GM19397 (cell line): ENCODE measurements at regions not wholly inside any gene's neighbourhood (a gene's known extent, or its start where the extent isn't known, plus 50 kb on each side); places are given as distances from the start of the nearest gene placed in this dataset.
"Not testable (repeated sequence)": the region's sequence is repeated elsewhere in the genome, so short reads cannot be mapped to it uniquely, and the experiment has no call there.

Experiments used
- ATAC-seq: cut with Tn5 transposase; IDR thresholded peaks from one replicate; pipeline ENCODE4 v1.9.1; 2021; ENCODE audit warnings: mild to moderate bottlenecking, moderate library complexity; ENCODE audit not compliant: unreplicated experiment

- ATAC-seq, result no peak
Measured at GRCh38 chr13:99074693-99075092, 96.8 kb upstream of the DOCK9 start.

- peak; percentile 80 for ATAC-seq
Measured at GRCh38 chr13:99075268-99076191, 97.7 kb upstream of the DOCK9 start.

GRCh38 chr13:99078017-99078771 lies 100.3 kb upstream of the DOCK9 start:
- no peak for ATAC-seq

GRCh38 chr13:99080131-99080530 lies 102.3 kb upstream of the DOCK9 start:
- ATAC-seq, result no peak

GRCh38 chr13:99083981-99084380 lies 106.1 kb upstream of the DOCK9 start:
- ATAC-seq, result no peak

- ATAC-seq, result no peak
Measured at GRCh38 chr13:99085139-99085807, 107.4 kb upstream of the DOCK9 start.

GRCh38 chr13:99085808-99086266 lies 108.0 kb upstream of the DOCK9 start:
- ATAC-seq, result no peak

- peak; percentile 40 for ATAC-seq
Measured at GRCh38 chr13:99086267-99087097, 108.6 kb upstream of the DOCK9 start.

GRCh38 chr13:99087098-99087953 lies 109.5 kb upstream of the DOCK9 start:
- ATAC-seq, result peak; percentile 88

GRCh38 chr13:99087954-99088491 lies 110.2 kb upstream of the DOCK9 start:
- ATAC-seq, result peak; percentile 23

- no peak for ATAC-seq
Measured at GRCh38 chr13:99093997-99094396, 106.7 kb upstream of the UBAC2 start.

- ATAC-seq, result not testable (repeated sequence)
Measured at GRCh38 chr13:99101831-99102230, 98.8 kb upstream of the UBAC2 start.

- no peak for ATAC-seq
Measured at GRCh38 chr13:99103536-99103935, 97.1 kb upstream of the UBAC2 start.

- ATAC-seq, result no peak
Measured at GRCh38 chr13:99104396-99104795, 96.3 kb upstream of the UBAC2 start.

GRCh38 chr13:99105160-99105559 lies 95.5 kb upstream of the UBAC2 start:
- no peak for ATAC-seq

GRCh38 chr13:99113351-99113750 lies 87.3 kb upstream of the UBAC2 start:
- ATAC-seq, result no peak

GRCh38 chr13:99118179-99118578 lies 82.5 kb upstream of the UBAC2 start:
- no peak for ATAC-seq

GRCh38 chr13:99119656-99120055 lies 81.0 kb upstream of the UBAC2 start:
- no peak for ATAC-seq

- no peak for ATAC-seq
Measured at GRCh38 chr13:99120751-99121150, 79.9 kb upstream of the UBAC2 start.
